DOHH2 (cell line): ENCODE measurements at regions not wholly inside any gene's neighbourhood (a gene's known extent, or its start where the extent isn't known, plus 50 kb on each side); places are given as distances from the start of the nearest gene placed in this dataset.

Source experiments
- EZH2phosphoT487 ChIP-seq: fragments of 200-600 bp; sonication (generic); IDR thresholded peaks from 2 replicates; pipeline ENCODE4 v1.6.1; 2017; ENCODE audit warnings: borderline replicate concordance, mild to moderate bottlenecking, antibody characterized with exemption, low read length, moderate library complexity, mixed read lengths
- TF ChIP-seq, protein P1 (sequence below): fragments of 200-600 bp; sonication (generic); IDR thresholded peaks from one replicate; pipeline ENCODE4 v1.5.1; 2014; ENCODE audit warnings: antibody characterized with exemption, mild to moderate bottlenecking, low read depth, low read length; ENCODE audit not compliant: poor library complexity, severe bottlenecking

- TF ChIP-seq, protein P1, sequence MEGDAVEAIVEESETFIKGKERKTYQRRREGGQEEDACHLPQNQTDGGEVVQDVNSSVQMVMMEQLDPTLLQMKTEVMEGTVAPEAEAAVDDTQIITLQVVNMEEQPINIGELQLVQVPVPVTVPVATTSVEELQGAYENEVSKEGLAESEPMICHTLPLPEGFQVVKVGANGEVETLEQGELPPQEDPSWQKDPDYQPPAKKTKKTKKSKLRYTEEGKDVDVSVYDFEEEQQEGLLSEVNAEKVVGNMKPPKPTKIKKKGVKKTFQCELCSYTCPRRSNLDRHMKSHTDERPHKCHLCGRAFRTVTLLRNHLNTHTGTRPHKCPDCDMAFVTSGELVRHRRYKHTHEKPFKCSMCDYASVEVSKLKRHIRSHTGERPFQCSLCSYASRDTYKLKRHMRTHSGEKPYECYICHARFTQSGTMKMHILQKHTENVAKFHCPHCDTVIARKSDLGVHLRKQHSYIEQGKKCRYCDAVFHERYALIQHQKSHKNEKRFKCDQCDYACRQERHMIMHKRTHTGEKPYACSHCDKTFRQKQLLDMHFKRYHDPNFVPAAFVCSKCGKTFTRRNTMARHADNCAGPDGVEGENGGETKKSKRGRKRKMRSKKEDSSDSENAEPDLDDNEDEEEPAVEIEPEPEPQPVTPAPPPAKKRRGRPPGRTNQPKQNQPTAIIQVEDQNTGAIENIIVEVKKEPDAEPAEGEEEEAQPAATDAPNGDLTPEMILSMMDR, result no peak
- no peak for TF ChIP-seq EZH2phosphoT487
Observed at GRCh38 chr12:126937431-126937830, 1329.5 kb upstream of the TMEM132C start.
